K562 (cell line): ENCODE measurements at regions not wholly inside any gene's neighbourhood (a gene's known extent, or its start where the extent isn't known, plus 50 kb on each side); places are given as distances from the start of the nearest gene placed in this dataset.

Experiments used
- EP300 ChIP-seq: IDR thresholded peaks from 2 replicates; pipeline ENCODE4 v1.6.1; 2012; ENCODE audit warnings: low read length, improper control_type of control experiment
- EZH2 ChIP-seq: IDR thresholded peaks from 2 replicates; pipeline ENCODE4 v1.6.1; 2012; ENCODE audit warnings: low read depth, mild to moderate bottlenecking, inconsistent platforms, low read length, borderline replicate concordance
- PHF8 ChIP-seq: fragments of 200-600 bp; sonication (generic); IDR thresholded peaks from 2 replicates; pipeline ENCODE4 v1.6.1; 2012; ENCODE audit warnings: mixed run types, mild to moderate bottlenecking, inconsistent platforms, low read length, moderate library complexity, borderline replicate concordance
- RAD21 ChIP-seq, 2 experiments: fragments of 250-450 bp in 1 of 2; fragments of 450-650 bp in 1 of 2; sonication (Bioruptor Pico) in 1 of 2; formaldehyde crosslinking in 1 of 2; IDR thresholded peaks in 1 of 2; conservative IDR thresholded peaks in 1 of 2; 2 replicates each; pipeline versions ENCODE4 v1.4.0 to v1.8.0; 2020 to 2022; ENCODE audit warnings: mild to moderate bottlenecking in 2 of 2, moderate library complexity in 1 of 2
- RBM39 ChIP-seq: fragments of 200-400 bp; formaldehyde crosslinking; optimal IDR thresholded peaks from 2 replicates; pipeline ENCODE3; 2018; ENCODE audit warnings: low read depth, low read length
- RNF2 ChIP-seq: sonication (generic); IDR thresholded peaks from 2 replicates; pipeline ENCODE4 v1.6.1; 2016
- SMC3 ChIP-seq: conservative IDR thresholded peaks from 2 replicates; pipeline ENCODE4 v1.6.1; 2011; ENCODE audit warnings: low read depth, low read length, improper control_type of control experiment; ENCODE audit not compliant: insufficient read depth
- SP2 ChIP-seq: IDR thresholded peaks from 2 replicates; pipeline ENCODE4 v1.6.1; 2011; ENCODE audit warnings: mild to moderate bottlenecking, low read depth, low read length, moderate library complexity; ENCODE audit not compliant: poor library complexity, severe bottlenecking; ENCODE audit errors: extremely low read depth
- TEAD1 ChIP-seq, 2 experiments: fragments of 450-650 bp in 1 of 2; sonication (generic) in 1 of 2; formaldehyde crosslinking; IDR thresholded peaks; 2 replicates each; pipeline versions ENCODE4 v1.4.0 to v1.8.0; 2020 to 2022; ENCODE audit warnings: mild to moderate bottlenecking in 2 of 2, missing genetic modification reagents in 1 of 2
- XRCC4 ChIP-seq: IDR thresholded peaks from one replicate; pipeline ENCODE4 v1.6.1; 2011; ENCODE audit not compliant: insufficient read depth, insufficient read length; ENCODE audit errors: extremely low read depth
- ZBTB1 ChIP-seq: sonication (generic); formaldehyde crosslinking; IDR thresholded peaks from 2 replicates; pipeline ENCODE4 v1.8.1; 2023; ENCODE audit warnings: missing genetic modification reagents, low read depth, mild to moderate bottlenecking, borderline replicate concordance
- TF ChIP-seq, protein P1 (sequence below), 3 experiments: IDR thresholded peaks in 2 of 3; conservative IDR thresholded peaks in 1 of 3; 2 replicates each; pipeline ENCODE4 v1.5.1; 2011 to 2012; ENCODE audit warnings: low read length in 3 of 3, mild to moderate bottlenecking in 3 of 3, control low read depth in 2 of 3, improper control_type of control experiment in 1 of 3, inconsistent platforms in 1 of 3, low read depth in 1 of 3, mixed read lengths in 1 of 3, moderate library complexity in 1 of 3; ENCODE audit not compliant: insufficient read depth in 2 of 3
- TF ChIP-seq, protein P2 (sequence below), 2 experiments: fragments of 450-650 bp; IDR thresholded peaks; 2 replicates each; pipeline ENCODE4 v1.6.1; 2016
- TF ChIP-seq, protein P3 (sequence below): fragments of 250-450 bp; sonication (Bioruptor Pico); IDR thresholded peaks from 2 replicates; pipeline ENCODE4 v1.8.0; 2022; ENCODE audit warnings: moderate library complexity, mild to moderate bottlenecking, inconsistent platforms

DNA sequence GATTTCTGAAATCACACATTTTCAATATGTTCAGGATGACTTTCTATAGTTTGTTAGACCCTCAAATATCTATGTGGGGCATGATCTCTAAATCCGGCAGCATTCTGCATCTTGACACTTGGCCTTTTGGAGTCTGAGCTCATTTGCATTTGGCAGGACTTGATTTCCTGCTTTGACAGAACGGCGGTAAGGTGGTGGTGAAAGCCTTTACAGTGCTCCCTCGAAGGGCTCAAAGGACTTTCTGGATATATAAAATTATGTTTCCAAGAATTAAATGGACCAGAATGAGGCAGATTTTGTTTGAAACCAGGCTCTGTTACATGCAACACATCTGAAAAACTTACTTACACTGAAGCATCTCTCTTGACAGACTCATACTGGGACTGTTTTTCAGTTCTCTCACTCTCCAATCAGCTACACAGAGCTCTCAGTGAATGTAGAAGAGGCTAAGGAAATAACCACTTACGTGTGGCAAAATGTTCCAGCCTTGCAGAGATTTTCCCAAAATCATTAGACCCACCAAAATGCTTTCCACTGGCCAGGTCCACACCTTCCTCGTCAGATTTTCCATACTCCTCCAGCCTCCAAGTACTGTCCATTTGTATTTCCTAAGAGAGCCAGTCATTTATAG is 207.2 kb downstream of the SPRY2 start:
- TF ChIP-seq, protein P1, sequence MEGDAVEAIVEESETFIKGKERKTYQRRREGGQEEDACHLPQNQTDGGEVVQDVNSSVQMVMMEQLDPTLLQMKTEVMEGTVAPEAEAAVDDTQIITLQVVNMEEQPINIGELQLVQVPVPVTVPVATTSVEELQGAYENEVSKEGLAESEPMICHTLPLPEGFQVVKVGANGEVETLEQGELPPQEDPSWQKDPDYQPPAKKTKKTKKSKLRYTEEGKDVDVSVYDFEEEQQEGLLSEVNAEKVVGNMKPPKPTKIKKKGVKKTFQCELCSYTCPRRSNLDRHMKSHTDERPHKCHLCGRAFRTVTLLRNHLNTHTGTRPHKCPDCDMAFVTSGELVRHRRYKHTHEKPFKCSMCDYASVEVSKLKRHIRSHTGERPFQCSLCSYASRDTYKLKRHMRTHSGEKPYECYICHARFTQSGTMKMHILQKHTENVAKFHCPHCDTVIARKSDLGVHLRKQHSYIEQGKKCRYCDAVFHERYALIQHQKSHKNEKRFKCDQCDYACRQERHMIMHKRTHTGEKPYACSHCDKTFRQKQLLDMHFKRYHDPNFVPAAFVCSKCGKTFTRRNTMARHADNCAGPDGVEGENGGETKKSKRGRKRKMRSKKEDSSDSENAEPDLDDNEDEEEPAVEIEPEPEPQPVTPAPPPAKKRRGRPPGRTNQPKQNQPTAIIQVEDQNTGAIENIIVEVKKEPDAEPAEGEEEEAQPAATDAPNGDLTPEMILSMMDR (IDR thresholded peaks at IDR 0.05 in 2 of 3, conservative IDR thresholded peaks at IDR 0.05 in 1 of 3; ENCODE audit: insufficient read depth in 2 of 3, low read depth in 1 of 3, low read length in 3 of 3), result no peak
- TF ChIP-seq, protein P2, sequence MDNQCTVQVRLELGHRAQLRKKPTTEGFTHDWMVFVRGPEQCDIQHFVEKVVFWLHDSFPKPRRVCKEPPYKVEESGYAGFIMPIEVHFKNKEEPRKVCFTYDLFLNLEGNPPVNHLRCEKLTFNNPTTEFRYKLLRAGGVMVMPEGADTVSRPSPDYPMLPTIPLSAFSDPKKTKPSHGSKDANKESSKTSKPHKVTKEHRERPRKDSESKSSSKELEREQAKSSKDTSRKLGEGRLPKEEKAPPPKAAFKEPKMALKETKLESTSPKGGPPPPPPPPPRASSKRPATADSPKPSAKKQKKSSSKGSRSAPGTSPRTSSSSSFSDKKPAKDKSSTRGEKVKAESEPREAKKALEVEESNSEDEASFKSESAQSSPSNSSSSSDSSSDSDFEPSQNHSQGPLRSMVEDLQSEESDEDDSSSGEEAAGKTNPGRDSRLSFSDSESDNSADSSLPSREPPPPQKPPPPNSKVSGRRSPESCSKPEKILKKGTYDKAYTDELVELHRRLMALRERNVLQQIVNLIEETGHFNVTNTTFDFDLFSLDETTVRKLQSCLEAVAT (IDR thresholded peaks at IDR 0.05), result no peak
- no peak for TF ChIP-seq EZH2
- no peak for TF ChIP-seq RBM39
- no peak for TF ChIP-seq EP300
- TF ChIP-seq, protein P3, sequence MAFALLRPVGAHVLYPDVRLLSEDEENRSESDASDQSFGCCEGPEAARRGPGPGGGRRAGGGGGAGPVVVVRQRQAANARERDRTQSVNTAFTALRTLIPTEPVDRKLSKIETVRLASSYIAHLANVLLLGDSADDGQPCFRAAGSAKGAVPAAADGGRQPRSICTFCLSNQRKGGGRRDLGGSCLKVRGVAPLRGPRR (CRISPR knock-in tag), result no peak
- no peak for TF ChIP-seq SP2
- TF ChIP-seq PHF8, result no peak
- no peak for TF ChIP-seq XRCC4
- no peak for TF ChIP-seq SMC3
- TF ChIP-seq TEAD1 (CRISPR knock-in tag; IDR thresholded peaks at IDR 0.05), result no peak
- TF ChIP-seq RAD21 (CRISPR knock-in tag; conservative IDR thresholded peaks at IDR 0.05 in 1 of 2, IDR thresholded peaks at IDR 0.05 in 1 of 2), result no peak
- TF ChIP-seq ZBTB1 (CRISPR knock-in tag), result no peak
- no peak for TF ChIP-seq RNF2
